Heart left ventricle (tissue), 13 donors: ENCODE measurements at regions not wholly inside any gene's neighbourhood (a gene's known extent, or its start where the extent isn't known, plus 50 kb on each side); places are given as distances from the start of the nearest gene placed in this dataset.

Source experiments
- POLR2A ChIP-seq, 2 donors: fragments of 450-650 bp; IDR thresholded peaks; one replicate each; pipeline ENCODE4 v1.6.1; 2017; ENCODE audit warnings: antibody characterized with exemption in 2 of 2, mild to moderate bottlenecking in 2 of 2, moderate library complexity in 2 of 2
- TF ChIP-seq, protein P1 (sequence below), 12 donors: fragments of 200-600 bp; sonication (generic) in 4 of 12; IDR thresholded peaks; one replicate each; pipeline versions ENCODE4 v1.5.0 to v1.8.0; 2018 to 2022; ENCODE audit warnings: antibody characterized with exemption in 12 of 12, mild to moderate bottlenecking in 5 of 12
- donor health status: ischemic (EF 13 %, LVEDD 7.1; RV severe dilation, severe dysfunction).
- donor health status: DM: no; HTN: yes; CAD: no.
- donor health status: DM: no; HTN: no; CAD: no.
- donor health status: ischemic (EF 25% LVEDD 6.9; RV normal size, moderate dysfunction).
- donor health status: ischemic (EF 25% LVEDD 5.7; RV mildly dilated, moderate dysfunction).
- donor health status: ischemic (EF 35%, LVEDD 5.7; RV mildly dilated, moderate dysfunction).
- donor health status: nonischemic (EF 11% LVEDD 7.7; RV severe dilation, severe dysfunction).
- donor health status: DM: yes; HTN: yes; CAD: no.
- donor health status: PGD.
- donor health status: ischemic (EF 29% LVEDD 5.4; RV normal size, mild dysfunction).
- donor health status: nonischemic (EF 23%, LVEDD 6.1; RV moderate dilation, normal function).

DNA sequence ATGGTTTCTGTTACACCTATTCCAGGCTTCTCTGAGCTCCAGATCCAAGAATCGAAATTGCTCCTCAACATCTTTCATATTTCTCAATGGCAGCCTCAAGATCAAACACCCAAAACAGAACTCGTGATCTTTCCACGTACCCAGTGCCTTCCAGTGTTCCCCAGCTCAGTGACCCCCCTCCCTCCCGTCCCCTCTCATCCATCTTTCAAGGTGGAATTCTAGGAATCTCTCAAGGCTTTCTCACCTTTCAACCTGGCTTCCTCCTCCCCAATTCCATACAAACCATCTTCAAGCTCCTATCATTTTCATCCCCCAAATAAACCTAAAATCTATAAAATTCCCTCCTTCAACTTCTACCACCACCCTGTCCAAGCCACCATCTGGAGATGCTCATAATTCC, 615.3 kb downstream of the BNC2 start:
- TF ChIP-seq, protein P1, sequence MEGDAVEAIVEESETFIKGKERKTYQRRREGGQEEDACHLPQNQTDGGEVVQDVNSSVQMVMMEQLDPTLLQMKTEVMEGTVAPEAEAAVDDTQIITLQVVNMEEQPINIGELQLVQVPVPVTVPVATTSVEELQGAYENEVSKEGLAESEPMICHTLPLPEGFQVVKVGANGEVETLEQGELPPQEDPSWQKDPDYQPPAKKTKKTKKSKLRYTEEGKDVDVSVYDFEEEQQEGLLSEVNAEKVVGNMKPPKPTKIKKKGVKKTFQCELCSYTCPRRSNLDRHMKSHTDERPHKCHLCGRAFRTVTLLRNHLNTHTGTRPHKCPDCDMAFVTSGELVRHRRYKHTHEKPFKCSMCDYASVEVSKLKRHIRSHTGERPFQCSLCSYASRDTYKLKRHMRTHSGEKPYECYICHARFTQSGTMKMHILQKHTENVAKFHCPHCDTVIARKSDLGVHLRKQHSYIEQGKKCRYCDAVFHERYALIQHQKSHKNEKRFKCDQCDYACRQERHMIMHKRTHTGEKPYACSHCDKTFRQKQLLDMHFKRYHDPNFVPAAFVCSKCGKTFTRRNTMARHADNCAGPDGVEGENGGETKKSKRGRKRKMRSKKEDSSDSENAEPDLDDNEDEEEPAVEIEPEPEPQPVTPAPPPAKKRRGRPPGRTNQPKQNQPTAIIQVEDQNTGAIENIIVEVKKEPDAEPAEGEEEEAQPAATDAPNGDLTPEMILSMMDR (IDR thresholded peaks at IDR 0.05): no peak
- TF ChIP-seq POLR2A (IDR thresholded peaks at IDR 0.05): no peak
